HG02571 (cell line): ENCODE measurements at regions not wholly inside any gene's neighbourhood (a gene's known extent, or its start where the extent isn't known, plus 50 kb on each side); places are given as distances from the start of the nearest gene placed in this dataset.
"Not testable (repeated sequence)": the region's sequence is repeated elsewhere in the genome, so short reads cannot be mapped to it uniquely, and the experiment has no call there.

Experiments used
- ATAC-seq: cut with Tn5 transposase; IDR thresholded peaks from one replicate; pipeline ENCODE4 v1.9.1; 2021; ENCODE audit warnings: mild to moderate bottlenecking, moderate library complexity; ENCODE audit not compliant: unreplicated experiment

- no peak for ATAC-seq
These were observed 170.8 kb downstream of the ETAA1 start for GRCh38 chr2:67567886-67568285.

DNA sequence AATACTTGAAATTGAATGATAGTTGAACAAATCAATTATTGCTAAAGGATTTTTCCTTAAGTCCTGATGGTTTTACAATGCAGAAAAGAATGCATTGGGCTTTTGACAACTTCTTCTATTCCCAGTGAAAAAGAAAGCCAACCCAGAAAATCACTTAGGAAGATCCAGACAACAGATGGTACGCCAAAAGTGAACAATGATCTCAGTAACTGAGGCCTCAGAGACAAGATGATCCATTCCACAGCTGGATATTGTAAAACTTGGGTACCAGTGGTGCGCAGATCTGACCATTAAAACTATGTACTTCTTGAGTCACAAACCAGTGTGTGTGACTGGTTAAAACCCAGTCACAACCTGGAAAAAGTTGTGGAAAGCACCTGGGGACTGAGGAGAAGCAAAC lies 173.5 kb downstream of the ETAA1 start:
- ATAC-seq, result no peak

DNA sequence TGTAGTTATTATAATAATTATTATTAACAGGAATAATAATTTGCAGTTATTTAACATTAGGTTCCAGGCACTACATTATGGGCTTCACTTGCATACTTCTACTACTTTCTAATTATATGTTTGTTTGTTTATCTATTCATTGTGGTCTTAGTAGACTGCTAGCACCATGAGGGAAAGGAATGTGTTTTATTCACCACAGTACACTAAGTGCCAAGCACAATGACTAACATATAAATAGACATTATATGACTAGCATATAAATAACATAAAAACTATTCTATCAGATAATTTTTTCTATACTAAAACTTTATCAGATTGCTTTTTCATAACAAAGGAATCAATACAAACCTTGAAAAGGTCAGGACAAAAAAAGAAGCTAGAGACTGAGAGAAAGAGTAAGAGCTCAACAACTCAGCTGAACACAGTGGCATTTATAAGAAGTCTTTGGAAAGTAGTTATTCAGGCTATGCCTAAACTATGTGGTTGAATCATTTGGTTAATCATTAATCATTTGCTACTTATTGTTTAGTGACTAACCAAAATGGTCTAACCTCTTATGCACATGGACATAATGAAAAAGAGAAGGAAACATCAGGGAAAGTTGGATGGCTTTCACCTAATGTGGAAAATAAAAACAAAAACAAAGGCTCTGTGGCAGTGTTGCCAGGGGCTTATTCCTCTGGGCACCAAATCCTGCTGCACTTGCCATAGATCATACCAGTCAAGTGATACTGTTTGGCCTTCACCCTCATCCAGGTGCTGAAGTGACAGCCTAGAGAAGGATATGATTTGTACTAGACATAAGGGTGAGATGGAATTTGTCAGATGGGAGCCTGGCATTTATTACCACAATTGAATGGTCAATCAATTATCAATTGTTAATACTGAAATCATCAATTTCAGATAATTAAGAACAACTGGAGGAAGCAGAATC lies 174.9 kb downstream of the ETAA1 start:
- ATAC-seq, result no peak

DNA sequence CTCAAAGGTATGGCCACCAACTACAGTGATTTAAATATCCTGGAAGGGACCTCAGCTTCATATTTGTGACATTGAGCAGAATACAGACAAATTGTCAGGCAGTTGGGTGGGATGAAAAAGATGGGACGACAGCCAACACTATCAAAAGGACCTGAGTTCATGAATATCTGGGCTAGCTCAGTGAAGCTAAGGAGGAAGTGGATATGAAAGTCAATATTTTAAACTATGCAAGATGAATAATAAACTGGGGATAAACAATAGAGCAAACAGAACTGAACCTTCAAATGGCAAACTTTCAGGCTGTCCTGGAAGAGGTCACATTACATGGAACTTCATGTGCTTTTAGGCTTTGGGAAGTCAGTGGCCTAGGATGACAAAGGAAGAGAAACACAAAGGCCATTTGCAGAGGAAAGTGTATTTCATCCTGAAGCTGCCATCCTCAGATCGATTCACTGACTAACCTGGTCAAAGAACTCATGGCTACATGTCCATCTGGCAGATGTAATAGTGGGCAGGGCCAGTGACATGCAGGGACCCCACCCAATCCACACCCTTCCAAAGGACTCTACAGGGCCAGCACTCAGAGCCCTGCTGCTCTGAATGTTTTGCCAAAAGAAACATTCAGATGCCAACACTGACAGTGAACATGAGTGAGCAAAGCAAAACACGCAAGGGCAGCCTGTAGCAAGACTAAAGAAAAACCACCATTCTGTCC lies 175.7 kb downstream of the ETAA1 start:
- no peak for ATAC-seq

GRCh38 chr2:67574230-67574629 lies 177.1 kb downstream of the ETAA1 start:
- no peak for ATAC-seq

DNA sequence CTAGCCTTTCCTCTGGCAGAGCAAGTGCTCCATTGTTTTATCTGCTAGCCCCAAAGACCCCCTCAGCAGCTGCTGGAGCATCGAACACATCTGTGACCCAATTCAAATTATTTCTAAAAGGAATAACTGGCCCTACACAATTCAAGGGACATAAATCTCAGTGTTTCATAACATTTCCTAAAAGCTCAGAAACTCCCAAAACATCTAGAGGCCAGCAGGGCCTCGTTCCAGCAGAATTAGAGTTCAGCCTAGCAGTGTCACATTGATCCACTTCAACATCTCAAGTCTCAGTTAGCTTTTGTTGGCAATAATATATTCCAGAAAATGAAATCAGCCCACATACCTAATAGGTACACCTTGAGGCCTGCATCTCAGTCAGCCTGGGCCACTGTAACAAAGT lies 179.1 kb downstream of the ETAA1 start:
- ATAC-seq, result no peak

DNA sequence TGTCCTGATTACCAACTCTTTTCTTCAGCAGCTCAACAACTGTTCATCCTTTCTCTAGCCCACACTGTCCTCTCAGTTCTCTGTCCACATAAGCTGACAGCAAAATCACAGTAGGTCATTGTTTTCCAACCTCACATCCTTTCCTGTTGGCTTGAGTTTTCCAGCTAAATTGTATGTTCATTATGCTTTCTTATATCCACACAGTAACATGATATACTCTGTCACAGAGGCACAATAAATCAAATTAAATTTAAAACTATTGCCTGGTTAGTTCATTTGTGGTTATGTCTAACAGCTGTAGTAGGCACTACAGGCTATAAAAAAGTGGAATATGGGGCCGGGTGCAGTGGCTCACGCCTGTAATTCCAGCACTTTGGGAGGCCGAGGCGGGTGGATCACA lies 179.9 kb downstream of the ETAA1 start:
- ATAC-seq, result no peak

DNA sequence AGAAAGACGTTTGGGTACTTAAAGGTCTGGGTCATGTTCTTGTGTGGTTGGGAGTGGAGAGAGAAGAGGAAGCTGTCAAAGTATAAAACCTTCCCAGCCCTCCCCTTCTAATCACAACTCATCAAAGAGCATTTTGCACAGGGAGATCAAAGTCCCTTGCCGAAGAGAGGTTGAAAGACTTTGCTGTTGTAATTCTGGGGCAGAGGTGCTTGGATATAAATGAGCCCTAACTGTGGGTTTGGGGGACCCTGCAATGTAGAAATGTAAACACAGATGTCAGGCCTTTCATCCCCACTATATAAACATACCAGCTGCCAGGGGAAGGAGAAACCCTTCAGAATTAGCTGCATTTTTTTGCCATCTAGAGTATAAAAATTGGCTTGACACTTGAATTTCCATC lies 182.1 kb downstream of the ETAA1 start:
- no peak for ATAC-seq

- no peak for ATAC-seq
These were observed 182.7 kb downstream of the ETAA1 start for GRCh38 chr2:67579806-67580205.

DNA sequence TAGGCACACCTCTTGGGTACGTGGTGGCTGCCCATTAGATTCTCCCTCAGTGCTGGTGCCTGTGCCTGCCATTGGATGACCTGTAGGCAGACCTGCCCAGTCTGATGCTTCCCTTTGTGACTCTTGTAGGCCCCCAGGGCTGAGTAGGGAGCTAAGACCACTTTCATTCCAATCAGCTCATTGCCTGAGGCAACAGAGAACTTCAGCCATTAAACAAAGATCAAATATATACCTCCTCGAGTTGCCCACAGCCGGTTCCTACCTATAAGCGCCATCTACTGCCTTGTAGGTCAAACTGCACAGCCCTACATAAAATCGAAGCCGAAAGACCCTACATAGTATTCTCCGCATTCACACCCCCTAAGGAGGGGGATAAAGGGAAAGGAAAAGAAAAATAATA lies 184.6 kb downstream of the ETAA1 start:
- no peak for ATAC-seq

- ATAC-seq, result no peak
These were observed 186.1 kb downstream of the ETAA1 start for GRCh38 chr2:67583185-67583584.

GRCh38 chr2:67585400-67585799 lies 188.3 kb downstream of the ETAA1 start:
- no peak for ATAC-seq

DNA sequence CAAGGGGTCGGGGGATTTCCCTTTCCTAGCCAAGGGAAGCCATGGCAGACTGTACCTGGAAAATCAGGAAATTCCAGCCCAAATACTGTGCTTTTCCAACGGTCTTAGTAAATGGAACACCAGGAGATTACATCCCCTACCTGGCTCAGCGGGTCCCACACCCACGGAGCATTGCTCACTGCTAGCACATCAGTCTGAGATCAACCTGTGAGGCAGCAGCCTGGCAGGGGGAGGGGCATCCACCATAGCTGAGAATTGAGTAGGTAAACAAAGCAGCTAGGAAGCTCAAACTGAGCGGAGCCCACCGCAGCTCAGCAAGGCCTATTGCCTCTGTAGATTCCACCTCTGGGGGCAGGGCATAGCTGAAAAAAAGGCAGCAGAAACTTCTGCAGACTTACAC lies 192.0 kb downstream of the ETAA1 start:
- not testable (repeated sequence) for ATAC-seq

DNA sequence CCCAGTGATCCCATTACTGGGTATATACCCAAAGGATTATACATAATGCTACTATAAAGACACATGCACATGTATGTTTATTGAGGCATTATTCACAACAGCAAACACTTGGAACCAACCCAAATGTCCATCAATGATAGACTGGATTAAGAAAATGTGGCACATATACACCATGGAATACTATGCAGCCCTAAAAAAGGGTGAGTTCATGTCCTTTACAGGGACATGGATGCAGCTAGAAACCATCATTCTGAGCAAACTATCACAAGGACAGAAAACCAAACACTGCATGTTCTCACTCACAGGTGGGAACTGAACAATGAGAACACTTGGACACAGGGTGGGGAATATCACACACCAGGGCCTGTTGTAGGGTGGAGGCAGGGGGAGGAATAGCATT lies 197.4 kb downstream of the ETAA1 start:
- not testable (repeated sequence) for ATAC-seq

GRCh38 chr2:67596871-67597270 lies 199.7 kb downstream of the ETAA1 start:
- no peak for ATAC-seq

DNA sequence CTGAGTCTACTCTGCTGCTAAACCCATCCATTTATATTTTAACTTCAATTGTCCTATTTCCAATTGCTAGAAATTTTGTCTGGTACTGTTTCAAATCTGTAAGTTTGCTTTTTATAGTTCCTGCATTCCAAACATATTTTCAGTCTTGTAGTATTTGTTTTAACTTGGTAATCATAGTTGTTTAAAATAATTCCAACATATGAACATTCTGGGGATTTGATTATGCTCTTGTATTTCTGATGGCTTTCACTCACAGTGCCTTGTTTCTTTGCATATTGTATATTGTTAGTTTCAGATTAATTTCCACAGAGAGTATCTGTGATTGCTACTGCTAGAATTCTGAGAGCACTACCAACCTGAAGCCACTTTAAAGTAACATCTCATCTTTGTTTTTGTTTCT lies 202.4 kb downstream of the ETAA1 start:
- ATAC-seq, result no peak

- ATAC-seq, result no peak
These were observed 203.2 kb downstream of the ETAA1 start for GRCh38 chr2:67600222-67600871.

- ATAC-seq, result no peak
These were observed 203.8 kb downstream of the ETAA1 start for GRCh38 chr2:67600946-67601345.

GRCh38 chr2:67604360-67604759 lies 207.2 kb downstream of the ETAA1 start:
- no peak for ATAC-seq

GRCh38 chr2:67612576-67613042 lies 215.5 kb downstream of the ETAA1 start:
- no peak for ATAC-seq

DNA sequence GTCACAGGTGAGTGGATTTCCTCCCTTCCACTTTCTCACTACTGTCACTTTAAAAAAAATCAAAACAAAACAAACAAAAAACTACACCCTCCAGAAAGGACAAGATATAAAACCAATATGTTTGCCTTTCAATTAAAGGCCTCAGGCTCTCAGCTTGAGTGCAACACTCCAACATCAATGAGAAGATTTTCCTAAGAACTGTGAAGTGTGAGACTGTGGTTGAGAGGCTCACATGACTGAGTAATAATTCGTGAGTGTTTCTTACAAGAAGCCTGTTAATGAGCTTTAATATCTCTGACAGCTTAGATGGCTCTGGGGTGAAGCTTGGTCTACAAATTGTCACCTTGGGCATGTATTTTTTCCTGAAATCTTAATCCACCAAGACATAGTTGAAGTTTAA lies 216.1 kb downstream of the ETAA1 start:
- no peak for ATAC-seq

- no peak for ATAC-seq
These were observed 217.3 kb downstream of the ETAA1 start for GRCh38 chr2:67614454-67614853.
